ENCODE measurements at regions not wholly inside any gene's neighbourhood (a gene's known extent, or its start where the extent isn't known, plus 50 kb on each side); places are given as distances from the start of the nearest gene placed in this dataset.

DNA sequence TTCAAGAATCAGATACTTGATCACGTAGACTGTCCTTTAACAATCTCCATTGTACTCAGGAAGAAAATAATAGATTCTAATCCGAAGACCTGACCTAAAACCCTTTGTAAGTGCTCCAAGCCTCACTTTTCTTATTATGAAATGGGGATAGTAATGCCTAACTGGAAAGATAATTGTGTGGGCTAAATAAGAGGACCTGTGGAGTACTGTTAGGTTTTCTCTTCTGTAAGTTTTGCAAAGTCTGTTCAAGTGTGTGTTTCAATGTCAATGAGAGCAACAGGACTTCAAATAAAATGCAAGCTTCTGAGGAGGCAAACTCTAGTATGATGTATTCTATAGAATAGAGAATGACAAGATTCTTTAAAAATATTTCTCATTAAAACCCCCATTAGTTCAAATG is 348.6 kb downstream of the USP25 start:
- CTCF ChIA-PET = no interaction called here
- no peak for DNase-seq
- no peaks in the 10 kb centered on the region for H3K9me3 Mint-ChIP-seq
- H3K4me1 Mint-ChIP-seq (ENCODE audit: low read depth) = no peaks in the 10 kb centered on the region
- no peaks in the 10 kb centered on the region for H3K27me3 Mint-ChIP-seq
- no peak overlapping the region for H3K4me3 Mint-ChIP-seq
- no peaks in the 10 kb centered on the region for H3K36me3 Mint-ChIP-seq (ENCODE audit: low read depth)
- H3K27ac Mint-ChIP-seq = no peak overlapping the region
- TF ChIP-seq, protein P1, sequence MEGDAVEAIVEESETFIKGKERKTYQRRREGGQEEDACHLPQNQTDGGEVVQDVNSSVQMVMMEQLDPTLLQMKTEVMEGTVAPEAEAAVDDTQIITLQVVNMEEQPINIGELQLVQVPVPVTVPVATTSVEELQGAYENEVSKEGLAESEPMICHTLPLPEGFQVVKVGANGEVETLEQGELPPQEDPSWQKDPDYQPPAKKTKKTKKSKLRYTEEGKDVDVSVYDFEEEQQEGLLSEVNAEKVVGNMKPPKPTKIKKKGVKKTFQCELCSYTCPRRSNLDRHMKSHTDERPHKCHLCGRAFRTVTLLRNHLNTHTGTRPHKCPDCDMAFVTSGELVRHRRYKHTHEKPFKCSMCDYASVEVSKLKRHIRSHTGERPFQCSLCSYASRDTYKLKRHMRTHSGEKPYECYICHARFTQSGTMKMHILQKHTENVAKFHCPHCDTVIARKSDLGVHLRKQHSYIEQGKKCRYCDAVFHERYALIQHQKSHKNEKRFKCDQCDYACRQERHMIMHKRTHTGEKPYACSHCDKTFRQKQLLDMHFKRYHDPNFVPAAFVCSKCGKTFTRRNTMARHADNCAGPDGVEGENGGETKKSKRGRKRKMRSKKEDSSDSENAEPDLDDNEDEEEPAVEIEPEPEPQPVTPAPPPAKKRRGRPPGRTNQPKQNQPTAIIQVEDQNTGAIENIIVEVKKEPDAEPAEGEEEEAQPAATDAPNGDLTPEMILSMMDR (IDR thresholded peaks at IDR 0.05) = no peak
- intact Hi-C loops (cut with micrococcal nuclease) = no loop called here
- POLR2A ChIA-PET = no interaction called here
- no peak for ATAC-seq

DNA sequence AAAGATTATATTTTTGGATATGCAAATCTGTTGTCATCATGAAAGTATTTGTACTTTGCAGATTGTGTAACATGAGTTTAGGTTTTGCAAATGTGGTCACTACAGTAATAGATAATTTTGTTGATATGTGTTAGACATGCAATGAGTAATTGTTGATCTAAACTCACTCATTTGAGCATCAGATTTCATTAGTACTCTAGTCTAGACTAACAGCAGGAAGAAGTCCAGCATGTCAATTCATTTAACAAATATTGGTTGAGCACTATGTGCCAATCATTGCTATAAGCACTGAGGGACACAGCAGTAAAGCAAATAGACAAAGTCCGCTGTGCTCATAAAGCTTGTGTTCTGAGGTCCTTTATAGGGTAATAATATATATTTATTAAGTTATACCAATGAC is 350.0 kb downstream of the USP25 start:
- intact Hi-C loops (cut with micrococcal nuclease) = loop anchor here (10.0 kb wide), 1 partner anchor 255 kb away; no protein-coding TSS in a partner anchor
- Mint-ChIP-seq H3K4me1 (ENCODE audit: low read depth) (no peaks in the 10 kb centered on the region), H3K4me3 (no peak overlapping the region), H3K27ac (no peak overlapping the region), H3K27me3 (no peaks in the 10 kb centered on the region), H3K9me3 (no peaks in the 10 kb centered on the region), H3K36me3 (ENCODE audit: low read depth) (no peaks in the 10 kb centered on the region)
- no peak for ATAC-seq
- CTCF ChIA-PET = no interaction called here
- TF ChIP-seq, protein P1 (IDR thresholded peaks at IDR 0.05) = no peak
- POLR2A ChIA-PET = no interaction called here
- no peak for DNase-seq

DNA sequence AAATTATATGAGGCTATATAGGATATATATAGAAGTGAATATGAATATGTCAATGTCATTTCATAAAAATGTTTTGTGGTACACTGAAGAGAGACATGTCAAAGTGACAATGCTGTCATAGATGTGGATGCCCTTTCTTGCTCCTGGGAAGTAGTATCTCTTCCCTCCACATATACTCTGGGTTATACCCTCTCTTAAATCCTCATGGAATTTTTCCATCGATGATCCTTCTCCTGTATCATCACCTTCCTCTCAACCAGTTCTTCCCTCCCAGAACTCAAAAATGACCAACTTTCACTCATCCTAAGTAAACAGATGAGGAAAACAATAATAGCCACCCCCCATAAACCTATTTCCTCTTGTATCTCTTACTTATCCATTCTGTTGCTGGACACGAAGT is 351.5 kb downstream of the USP25 start:
- DNase-seq (no peak), ATAC-seq (no peak)
- Mint-ChIP-seq H3K9me3 (no peaks in the 10 kb centered on the region), H3K36me3 (ENCODE audit: low read depth) (no peaks in the 10 kb centered on the region), H3K27ac (no peak overlapping the region), H3K4me3 (no peak overlapping the region), H3K4me1 (ENCODE audit: low read depth) (no peaks in the 10 kb centered on the region), H3K27me3 (no peaks in the 10 kb centered on the region)
- POLR2A ChIA-PET = no interaction called here
- CTCF ChIA-PET = interaction anchor here (0.9 to 3.0 kb wide), 6 partner anchors 12 to 249 kb away, joined by 3 to 13 read pairs (median 3); no protein-coding TSS in a partner anchor
- TF ChIP-seq, protein P1 (IDR thresholded peaks at IDR 0.05) = no peak
- intact Hi-C loops (cut with micrococcal nuclease) = loop anchor here (10.0 kb wide), 1 partner anchor 253 kb away; no protein-coding TSS in a partner anchor

DNA sequence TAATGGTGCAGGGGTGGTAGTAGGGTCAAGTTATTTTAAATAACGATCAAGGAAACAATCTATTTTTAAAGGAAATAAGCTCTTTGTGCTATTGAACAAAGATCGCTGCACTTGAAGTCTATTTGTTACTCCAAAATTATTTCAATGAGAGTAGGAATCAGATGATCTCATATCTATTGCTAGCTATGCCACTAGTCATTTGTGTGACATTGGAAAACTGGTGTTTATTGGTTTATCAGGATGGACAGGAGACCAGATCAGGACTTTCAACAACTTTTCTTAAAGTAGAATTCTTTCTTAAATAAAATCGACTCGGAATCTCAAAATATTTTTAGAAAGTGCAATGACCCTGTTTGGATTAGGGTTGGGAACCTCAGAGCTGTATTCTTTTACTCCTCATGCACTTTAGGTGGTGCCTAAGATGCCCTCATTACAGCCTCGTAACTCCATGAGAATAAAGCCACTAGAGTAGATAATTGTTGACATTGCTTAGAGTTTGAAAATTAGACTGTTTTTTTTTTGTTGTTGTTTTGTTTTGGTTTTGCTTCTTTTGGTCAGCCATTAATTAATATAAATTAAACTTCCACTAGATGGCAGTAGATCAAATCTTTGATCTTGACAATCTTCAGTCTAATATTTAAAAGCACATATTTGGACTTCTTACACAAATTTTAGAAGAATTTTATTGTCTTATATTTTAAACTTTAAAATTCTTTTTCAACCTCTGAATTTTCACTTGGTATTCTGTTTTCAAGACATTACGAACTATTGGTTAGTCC is 352.4 kb downstream of the USP25 start:
- DNase-seq (no peak), ATAC-seq (no peak)
- ChIA-PET POLR2A (no interaction called here), CTCF (interaction anchor here (0.9 to 3.0 kb wide), 6 partner anchors 11 to 248 kb away, joined by 3 to 13 read pairs (median 3); no protein-coding TSS in a partner anchor)
- Mint-ChIP-seq H3K36me3 (ENCODE audit: low read depth) (no peaks in the 10 kb centered on the region), H3K9me3 (no peaks in the 10 kb centered on the region), H3K27me3 (no peaks in the 10 kb centered on the region), H3K4me1 (ENCODE audit: low read depth) (no peaks in the 10 kb centered on the region), H3K27ac (no peak overlapping the region), H3K4me3 (no peak overlapping the region)
- TF ChIP-seq, protein P1 (IDR thresholded peaks at IDR 0.05) = peak; percentile 57
- intact Hi-C loops (cut with micrococcal nuclease) = loop anchor here (10.0 kb wide), 1 partner anchor 253 kb away; no protein-coding TSS in a partner anchor

DNA sequence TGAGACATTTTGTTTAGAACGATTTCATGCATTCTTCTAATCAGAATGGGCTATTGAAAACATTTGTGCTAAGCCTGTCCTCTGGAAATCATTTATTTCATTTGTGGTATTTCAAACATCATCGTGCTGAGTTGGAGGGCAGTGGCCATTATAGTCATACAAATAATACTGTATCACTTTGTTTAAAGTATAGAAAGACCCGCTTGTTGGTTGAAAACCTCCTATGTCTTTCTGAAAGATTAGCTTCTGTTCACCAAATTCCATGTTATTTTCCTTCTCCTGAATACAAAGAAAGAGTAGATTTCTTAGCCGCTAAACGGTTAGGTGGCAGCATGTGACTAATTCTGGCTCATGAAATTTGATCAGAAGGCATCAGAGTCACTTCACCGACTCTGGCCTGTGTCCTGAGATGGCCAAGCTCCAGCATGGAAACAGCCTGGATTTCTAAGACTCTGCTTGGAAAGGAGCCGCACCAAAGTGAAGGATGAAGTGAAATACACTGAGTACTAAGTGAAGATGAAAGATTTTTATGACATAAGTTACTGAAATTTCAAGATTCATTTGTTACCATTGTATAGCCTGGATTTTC is 355.1 kb downstream of the USP25 start:
- intact Hi-C loops (cut with micrococcal nuclease) = loop anchor here (10.0 kb wide), 1 partner anchor 250 kb away; no protein-coding TSS in a partner anchor
- Mint-ChIP-seq H3K27me3 (no peaks in the 10 kb centered on the region), H3K27ac (no peak overlapping the region), H3K9me3 (no peaks in the 10 kb centered on the region), H3K4me3 (no peak overlapping the region), H3K4me1 (ENCODE audit: low read depth) (no peaks in the 10 kb centered on the region), H3K36me3 (ENCODE audit: low read depth) (no peaks in the 10 kb centered on the region)
- no peak for ATAC-seq
- DNase-seq = no peak
- ChIA-PET POLR2A (no interaction called here), CTCF (interaction anchor here (1.9 kb wide), 1 partner anchor 246 kb away, joined by 7 read pairs; no protein-coding TSS in a partner anchor)
- TF ChIP-seq, protein P1 (IDR thresholded peaks at IDR 0.05) = no peak
